ENCODE measurements at regions not wholly inside any gene's neighbourhood (a gene's known extent, or its start where the extent isn't known, plus 50 kb on each side); places are given as distances from the start of the nearest gene placed in this dataset.

- TF ChIP-seq CTCF (IDR thresholded peaks at IDR 0.05; ENCODE audit: insufficient read depth, low read length, poor library complexity, severe bottlenecking): no peak
- TF ChIP-seq EZH2phosphoT487 (conservative IDR thresholded peaks at IDR 0.05; ENCODE audit: low read length): no peak
These were observed 102.5 kb upstream of the TNC start for GRCh38 chr9:115220319-115221005.
